ENCODE measurements at regions not wholly inside any gene's neighbourhood (a gene's known extent, or its start where the extent isn't known, plus 50 kb on each side); places are given as distances from the start of the nearest gene placed in this dataset.
"Not testable (repeated sequence)": the region's sequence is repeated elsewhere in the genome, so short reads cannot be mapped to it uniquely, and the experiment has no call there.

DNA sequence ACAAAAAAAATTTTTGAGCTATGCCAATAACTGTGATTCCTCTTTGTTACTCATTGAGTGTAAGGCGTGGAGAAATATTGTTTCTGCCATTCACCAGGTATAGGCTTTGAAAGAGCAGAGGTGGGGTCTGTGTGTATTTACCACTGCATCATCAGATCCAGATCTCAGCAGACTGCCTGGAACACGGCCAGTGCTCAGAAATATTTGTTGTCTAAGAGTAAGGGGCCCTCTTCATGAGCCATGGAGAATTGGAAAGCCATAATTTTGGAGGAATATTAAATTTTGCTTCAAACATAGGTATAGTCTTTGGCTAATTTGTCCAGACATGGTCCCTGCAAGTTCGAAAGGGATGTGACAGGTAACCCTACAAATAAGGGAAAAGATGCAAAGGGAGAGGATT lies 231.3 kb upstream of the IRF2BP2 start:
- H3K9me3 ChIP-seq, result no peaks in the 10 kb centered on the region; the same call in 1 of the 2 replicates
- H3K36me3 ChIP-seq, result no peaks in the 10 kb centered on the region
- no peaks in the 10 kb centered on the region for H3K27me3 ChIP-seq
- DNase-seq, result no peak
- H3K4me3 ChIP-seq, result no peak overlapping the region

DNA sequence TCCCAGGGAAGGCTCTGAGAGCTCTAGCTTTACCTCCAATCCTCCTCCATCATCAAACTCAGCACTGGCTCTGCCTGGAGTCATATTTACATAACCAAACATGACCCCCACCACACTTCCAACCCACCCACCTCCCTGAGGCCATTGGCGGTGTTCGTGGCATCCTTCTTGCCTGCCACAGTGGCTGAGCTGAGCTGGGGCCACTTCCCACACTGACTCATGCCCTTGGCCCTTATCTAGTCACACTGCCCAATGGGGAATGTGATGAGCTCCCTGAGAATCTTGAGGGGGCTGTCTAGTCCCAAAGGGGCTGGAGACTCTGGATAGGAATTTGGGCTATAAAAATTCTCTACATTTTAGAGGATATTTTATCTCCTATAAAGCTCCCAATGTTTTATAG lies 230.9 kb upstream of the IRF2BP2 start:
- Histone ChIP-seq H3K36me3 (no peaks in the 10 kb centered on the region), H3K9me3 (no peaks in the 10 kb centered on the region; the same call in 1 of the 2 replicates), H3K27me3 (no peaks in the 10 kb centered on the region), H3K4me3 (no peak overlapping the region)
- peak; percentile 55 for DNase-seq

DNA sequence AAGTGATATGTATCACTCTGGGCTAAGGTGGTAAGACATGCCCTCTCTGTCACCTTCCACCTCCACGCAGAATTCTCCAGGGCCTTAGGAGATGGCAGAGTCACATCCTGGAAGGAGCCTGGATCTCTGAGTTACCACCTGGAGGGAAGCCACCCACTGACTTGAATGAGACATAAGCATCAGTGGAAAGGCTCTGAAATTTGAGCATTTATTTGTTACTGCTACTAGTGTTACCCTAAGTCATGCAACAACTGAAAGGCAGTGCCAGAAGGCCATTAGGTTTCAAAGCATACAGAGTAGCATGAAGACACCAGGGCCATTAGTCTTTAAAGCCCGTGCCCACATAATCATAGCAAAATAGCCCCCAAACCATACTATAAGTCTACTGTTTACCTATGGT lies 230.3 kb upstream of the IRF2BP2 start:
- Histone ChIP-seq H3K4me3 (no peak overlapping the region), H3K36me3 (no peaks in the 10 kb centered on the region), H3K9me3 (no peaks in the 10 kb centered on the region), H3K27me3 (no peaks in the 10 kb centered on the region)
- no peak for DNase-seq

DNA sequence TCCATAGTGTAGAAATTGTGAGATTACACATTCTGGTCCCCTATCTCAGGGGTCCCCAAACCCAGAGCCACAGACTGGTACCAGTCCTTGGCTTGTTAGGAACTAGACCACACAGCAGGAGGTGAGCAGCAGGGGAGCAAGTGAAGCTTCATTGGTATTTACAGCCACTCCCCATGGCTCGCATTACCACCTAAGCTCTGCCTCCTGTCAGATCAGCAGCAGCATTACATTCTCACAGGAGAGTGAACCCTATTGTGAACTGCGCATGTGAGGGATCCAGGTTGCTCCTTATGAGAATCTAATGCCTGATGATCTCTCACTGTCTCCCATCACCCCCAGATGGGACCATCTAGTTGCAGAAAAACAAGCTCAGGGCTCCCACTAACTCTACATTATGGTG lies 229.7 kb upstream of the IRF2BP2 start:
- DNase-seq, result peak; percentile 51
- Histone ChIP-seq H3K9me3 (0 out of 2 replicates have a peak, but pooled peaks cover 3% of the 10 kb centered on the region), H3K27me3 (no peaks in the 10 kb centered on the region), H3K4me3 (no peak overlapping the region), H3K36me3 (no peaks in the 10 kb centered on the region)

DNA sequence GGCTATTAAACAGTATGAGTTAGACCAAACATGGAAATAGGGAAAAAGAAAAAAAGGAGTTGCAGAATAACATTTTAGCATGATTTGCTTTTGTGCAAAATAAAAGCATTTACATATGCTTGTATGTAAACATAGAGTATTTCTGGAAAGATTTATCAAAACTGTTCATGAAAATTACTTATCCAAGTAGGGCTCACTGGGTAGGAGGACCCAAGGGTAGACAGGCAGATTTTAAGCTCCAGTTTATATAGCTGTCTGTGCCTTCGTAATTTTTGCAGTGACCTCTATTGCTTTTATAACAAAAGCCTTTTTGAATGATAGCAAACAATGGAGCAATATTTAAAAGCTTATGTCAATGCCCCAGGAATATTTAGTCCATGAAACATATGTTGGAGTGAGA lies 228.8 kb upstream of the IRF2BP2 start:
- Histone ChIP-seq H3K36me3 (no peaks in the 10 kb centered on the region), H3K27me3 (no peaks in the 10 kb centered on the region), H3K9me3 (0 out of 2 replicates have a peak, but pooled peaks cover 3% of the 10 kb centered on the region), H3K4me3 (no peak overlapping the region)
- DNase-seq, result no peak

DNA sequence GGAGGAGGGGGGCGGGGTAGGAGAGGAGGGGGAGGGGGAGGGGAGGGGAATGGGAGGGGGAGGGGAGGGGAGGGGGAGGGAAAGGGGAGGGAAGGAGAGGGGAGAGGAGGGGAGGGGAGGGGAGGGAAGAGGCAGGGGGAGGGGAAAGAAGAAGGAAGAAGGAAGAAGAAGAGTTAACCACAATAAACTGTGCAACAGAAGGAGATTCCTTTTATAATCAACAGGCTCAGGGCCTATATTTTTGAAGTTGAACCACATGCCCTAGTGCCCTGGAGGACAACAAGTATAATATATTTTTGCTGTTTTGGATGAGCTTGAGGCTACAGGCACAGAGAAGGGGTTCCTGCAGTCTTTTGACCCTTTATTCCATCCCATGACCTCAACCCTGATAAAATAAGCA lies 228.2 kb upstream of the IRF2BP2 start:
- Histone ChIP-seq H3K9me3 (0 out of 2 replicates have a peak, but pooled peaks cover 3% of the 10 kb centered on the region), H3K27me3 (no peaks in the 10 kb centered on the region), H3K4me3 (no peak overlapping the region), H3K36me3 (no peaks in the 10 kb centered on the region)
- no peak for DNase-seq

DNA sequence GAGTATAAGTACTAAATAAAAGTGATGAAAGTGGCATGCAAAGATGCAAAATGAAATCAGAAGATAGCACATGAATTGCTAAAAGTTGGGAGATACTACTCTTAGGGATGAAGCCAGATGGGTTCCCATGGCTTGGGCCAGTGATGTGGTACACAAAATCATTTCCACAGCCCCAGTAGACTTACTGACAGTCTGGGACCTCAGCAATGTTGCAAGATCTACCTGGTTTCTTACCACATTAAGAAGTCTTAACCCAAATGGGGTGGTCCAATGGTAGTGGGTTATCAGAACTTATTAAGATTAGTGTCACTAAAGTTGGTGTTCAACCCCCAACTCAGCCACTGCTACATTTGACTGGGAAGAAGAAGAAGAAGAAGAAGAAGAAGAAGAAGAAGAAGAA lies 227.7 kb upstream of the IRF2BP2 start:
- no peak for DNase-seq

DNA sequence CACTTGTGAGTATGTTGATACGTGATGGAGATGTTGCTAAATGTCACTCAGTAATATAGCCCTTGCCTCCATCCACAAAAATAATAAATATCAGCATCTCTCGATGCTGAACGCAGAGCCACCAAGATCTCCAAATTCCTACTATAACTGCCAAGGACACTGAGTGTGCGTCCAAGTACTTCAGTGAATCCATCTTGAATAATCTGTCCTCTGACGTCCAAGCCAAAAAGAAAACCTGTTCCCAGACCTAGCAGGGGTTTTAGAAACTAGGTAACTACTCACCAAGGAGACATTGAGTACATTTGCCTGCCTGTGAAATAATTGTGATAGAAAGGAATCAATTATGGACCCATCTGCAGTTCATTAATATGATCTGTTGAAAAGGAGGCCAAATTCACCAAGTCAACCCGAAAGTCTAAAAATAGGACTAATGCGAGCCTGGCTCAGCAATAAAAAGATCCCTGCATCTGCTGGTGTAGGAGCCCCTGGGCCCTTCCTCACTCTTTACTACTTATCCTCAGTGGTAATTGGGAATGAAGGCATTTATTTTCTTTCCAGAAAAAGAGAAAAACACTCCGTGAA lies 226.9 kb upstream of the IRF2BP2 start:
- H3K27me3 ChIP-seq, result no peaks in the 10 kb centered on the region
- no peak overlapping the region for H3K4me3 ChIP-seq
- 0 out of 2 replicates have a peak, but pooled peaks cover 3% of the 10 kb centered on the region for H3K9me3 ChIP-seq
- no peaks in the 10 kb centered on the region for H3K36me3 ChIP-seq
- DNase-seq, result no peak

More for the DNA sequence above, 227.7 kb upstream of the IRF2BP2 start:
- H3K36me3 ChIP-seq, result no peaks in the 10 kb centered on the region
- H3K9me3 ChIP-seq, result 0 out of 2 replicates have a peak, but pooled peaks cover 3% of the 10 kb centered on the region
- no peaks in the 10 kb centered on the region for H3K27me3 ChIP-seq
- H3K4me3 ChIP-seq, result no peak overlapping the region

DNA sequence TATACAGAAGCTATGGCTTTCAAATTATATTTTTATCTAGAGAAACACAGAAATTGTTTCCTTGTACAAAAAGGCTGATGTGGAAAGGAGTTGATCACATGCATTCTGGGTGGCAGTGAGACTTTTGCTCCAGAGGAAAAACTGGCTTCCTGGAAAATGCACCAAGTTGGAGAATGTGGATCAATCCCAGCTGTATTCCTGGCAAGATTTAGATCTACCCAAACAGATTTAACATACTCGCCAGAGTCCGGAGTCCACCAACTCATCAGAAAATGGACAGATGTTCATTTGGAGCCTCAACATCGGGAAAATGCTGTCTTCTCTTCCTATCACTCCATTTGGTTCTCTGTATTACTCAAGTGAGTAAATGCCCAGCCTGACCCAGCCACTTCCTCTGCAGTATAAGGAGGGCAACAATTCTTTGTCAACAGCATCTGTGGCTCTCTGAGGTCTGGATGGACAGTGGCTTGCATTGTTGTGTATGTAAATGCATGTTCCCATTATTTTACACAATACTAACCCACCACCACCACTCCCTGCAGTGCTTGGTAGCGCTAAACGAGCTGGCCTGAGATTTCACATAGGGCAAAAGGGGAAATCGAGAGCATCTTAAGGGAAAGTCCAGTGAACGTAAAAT lies 226.2 kb upstream of the IRF2BP2 start:
- 0 out of 2 replicates have a peak, but pooled peaks cover 3% of the 10 kb centered on the region for H3K9me3 ChIP-seq
- no peak for DNase-seq
- H3K36me3 ChIP-seq, result no peaks in the 10 kb centered on the region
- no peaks in the 10 kb centered on the region for H3K27me3 ChIP-seq
- no peak overlapping the region for H3K4me3 ChIP-seq

DNA sequence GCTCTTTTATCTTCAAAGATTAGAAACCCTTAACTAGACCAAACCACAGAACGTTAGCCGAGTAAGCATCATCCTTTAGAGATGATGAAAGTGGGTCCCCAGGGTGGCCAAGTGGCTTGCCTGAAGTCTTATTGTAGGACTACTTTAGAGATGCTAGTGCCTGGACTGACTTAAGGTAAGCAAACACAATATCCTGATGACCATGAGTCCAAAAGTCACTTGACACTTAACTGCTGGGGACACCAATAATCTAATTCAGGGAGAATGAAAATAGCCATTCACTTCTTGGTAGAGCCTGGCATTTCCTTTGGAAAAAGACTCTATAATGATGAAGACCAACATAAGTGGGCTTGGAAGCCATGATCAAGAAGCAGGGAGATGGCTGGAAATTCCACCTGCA lies 225.3 kb upstream of the IRF2BP2 start:
- no peaks in the 10 kb centered on the region for H3K27me3 ChIP-seq
- H3K4me3 ChIP-seq, result no peak overlapping the region
- H3K36me3 ChIP-seq, result no peaks in the 10 kb centered on the region
- H3K9me3 ChIP-seq, result 0 out of 2 replicates have a peak, but pooled peaks cover 3% of the 10 kb centered on the region
- DNase-seq, result no peak

DNA sequence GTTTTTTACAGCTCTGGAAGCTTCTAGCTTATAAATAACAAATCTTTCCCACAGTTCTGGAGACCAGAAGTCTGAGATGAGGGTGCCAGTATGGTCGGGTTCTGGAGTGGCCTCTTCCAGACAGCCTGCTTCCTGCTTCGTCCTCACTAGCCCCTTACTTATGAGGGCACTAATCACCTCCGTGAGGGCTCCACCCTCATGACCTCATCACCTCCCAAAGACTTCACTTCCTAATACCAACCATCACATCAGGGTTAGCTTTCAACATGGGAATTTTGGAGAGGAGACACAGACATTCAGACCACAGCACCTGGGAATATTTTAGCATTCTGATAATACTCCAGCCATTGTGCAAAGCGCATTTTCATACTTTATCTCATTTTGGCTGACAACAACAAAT lies 223.7 kb upstream of the IRF2BP2 start:
- Histone ChIP-seq H3K36me3 (no peaks in the 10 kb centered on the region), H3K27me3 (no peaks in the 10 kb centered on the region), H3K9me3 (0 out of 2 replicates have a peak, but pooled peaks cover 3% of the 10 kb centered on the region), H3K4me3 (no peak overlapping the region)
- DNase-seq, result no peak

DNA sequence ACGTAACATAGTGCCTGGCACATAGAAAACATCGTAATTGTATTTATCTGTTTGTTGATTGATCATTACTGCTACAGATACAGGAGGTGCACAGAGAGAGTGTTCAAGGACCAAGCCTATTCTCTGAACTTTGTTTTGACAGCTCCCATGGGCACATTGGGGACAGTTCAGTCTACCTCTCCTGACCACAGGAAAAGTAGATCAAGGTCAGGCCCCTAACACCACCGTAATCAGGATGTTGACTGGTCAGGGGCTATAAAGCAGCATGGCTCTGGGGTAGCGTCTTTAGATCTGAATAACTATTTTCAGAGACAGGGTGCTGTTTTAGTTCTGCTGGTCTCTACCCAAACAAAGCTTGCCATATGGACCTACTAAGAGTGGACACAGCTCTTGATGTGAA lies 223.1 kb upstream of the IRF2BP2 start:
- no peaks in the 10 kb centered on the region for H3K36me3 ChIP-seq
- H3K9me3 ChIP-seq, result 0 out of 2 replicates have a peak, but pooled peaks cover 3% of the 10 kb centered on the region
- no peak for DNase-seq
- H3K27me3 ChIP-seq, result no peaks in the 10 kb centered on the region
- no peak overlapping the region for H3K4me3 ChIP-seq

DNA sequence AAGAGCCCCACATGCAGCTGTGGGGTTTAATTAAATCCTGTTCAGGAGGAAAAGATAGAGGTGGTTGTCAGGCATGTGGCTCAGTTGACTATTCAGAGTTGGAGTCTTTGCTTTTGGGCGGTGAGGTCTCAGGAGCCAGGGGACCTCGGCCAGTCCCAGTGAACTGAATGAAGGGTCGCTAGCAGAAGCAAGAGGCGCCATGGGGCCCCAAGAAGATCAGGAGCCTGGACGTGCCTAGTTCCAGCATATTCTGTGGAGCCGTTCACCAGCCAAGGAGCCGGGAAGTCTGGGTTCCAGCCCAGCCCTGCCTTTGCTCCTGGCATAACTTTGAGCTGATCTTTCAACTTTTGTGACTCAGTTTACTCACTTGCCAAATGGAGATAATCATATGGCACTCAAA lies 217.7 kb upstream of the IRF2BP2 start:
- H3K9me3 ChIP-seq, result no peaks in the 10 kb centered on the region
- H3K36me3 ChIP-seq, result no peaks in the 10 kb centered on the region
- H3K4me3 ChIP-seq, result no peak overlapping the region
- H3K27me3 ChIP-seq, result no peaks in the 10 kb centered on the region
- peak; percentile 53 for DNase-seq

DNA sequence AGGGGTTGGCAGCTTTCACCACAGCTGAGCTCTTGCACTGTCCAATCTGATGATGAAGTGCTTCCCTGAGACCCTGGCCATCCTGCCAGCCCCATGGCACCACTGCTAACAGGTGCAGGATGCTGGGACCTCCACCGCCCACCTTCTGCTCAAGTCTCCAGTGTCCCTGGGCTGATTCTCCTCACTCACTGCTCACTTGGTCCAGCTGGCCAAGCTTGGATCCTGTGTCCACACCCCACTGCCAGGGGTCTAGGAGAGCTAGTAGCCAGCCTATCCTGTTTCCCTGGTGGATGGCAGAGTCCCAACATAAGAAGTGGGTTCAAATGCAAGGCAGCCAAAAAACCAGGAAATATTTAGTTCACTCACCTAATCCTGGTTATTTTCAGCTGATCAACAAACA lies 217.2 kb upstream of the IRF2BP2 start:
- peak; percentile 77 for DNase-seq
- no peaks in the 10 kb centered on the region for H3K36me3 ChIP-seq
- H3K4me3 ChIP-seq, result no peak overlapping the region
- no peaks in the 10 kb centered on the region for H3K9me3 ChIP-seq
- no peaks in the 10 kb centered on the region for H3K27me3 ChIP-seq

DNA sequence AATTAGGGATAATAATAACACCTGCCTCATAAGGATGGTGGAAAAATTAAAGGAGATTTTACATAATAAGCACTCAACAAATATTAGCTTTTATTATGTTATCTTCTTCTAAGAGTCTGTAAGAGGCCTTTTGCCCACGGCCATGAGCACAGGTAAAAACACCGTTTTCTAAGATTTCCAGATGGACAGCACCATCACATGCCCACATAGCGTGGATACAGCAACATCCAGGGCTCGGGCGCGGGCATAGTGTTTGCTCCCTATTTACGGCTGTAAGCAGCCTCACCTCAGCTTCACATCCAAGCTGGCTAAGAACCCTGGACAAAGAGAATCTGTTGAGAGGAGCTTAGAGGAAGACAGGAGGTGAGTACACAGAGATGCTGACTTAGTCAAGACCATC lies 216.4 kb upstream of the IRF2BP2 start:
- no peak for DNase-seq
- Histone ChIP-seq H3K36me3 (no peaks in the 10 kb centered on the region), H3K4me3 (no peak overlapping the region), H3K27me3 (no peaks in the 10 kb centered on the region), H3K9me3 (no peaks in the 10 kb centered on the region)

DNA sequence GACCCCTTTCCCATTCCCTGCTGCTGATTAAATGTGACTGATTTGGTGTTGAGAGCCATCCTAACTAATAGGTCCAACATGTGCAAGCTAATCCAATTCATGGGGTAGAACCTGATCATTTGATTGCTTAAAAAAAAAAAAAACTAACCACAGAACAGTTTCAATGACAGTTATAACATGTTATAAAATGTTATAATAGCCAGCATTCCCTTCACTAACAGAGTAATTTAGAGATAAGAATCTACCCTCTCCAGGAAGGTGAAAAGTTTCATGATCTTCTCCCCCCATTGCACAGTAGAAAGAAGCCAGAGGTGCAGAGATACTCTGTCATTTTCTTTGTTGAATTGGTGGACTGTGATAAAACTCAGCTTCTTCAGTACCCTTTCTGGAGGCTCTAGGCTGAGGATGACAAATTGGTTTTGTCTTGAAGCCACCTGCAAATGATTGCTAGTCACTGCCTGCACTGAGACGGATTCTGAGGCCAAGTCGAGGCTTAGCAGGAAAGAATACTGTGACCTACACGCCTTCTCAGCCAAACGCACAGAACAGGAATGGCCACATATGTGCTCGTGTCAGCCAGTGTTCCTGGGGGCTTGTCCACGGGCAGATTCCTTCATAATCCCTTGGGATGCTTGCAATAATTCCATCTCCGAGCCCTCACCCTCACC lies 215.7 kb upstream of the IRF2BP2 start:
- no peak for DNase-seq
- no peaks in the 10 kb centered on the region for H3K9me3 ChIP-seq
- H3K36me3 ChIP-seq, result no peaks in the 10 kb centered on the region
- H3K27me3 ChIP-seq, result no peaks in the 10 kb centered on the region
- H3K4me3 ChIP-seq, result no peak overlapping the region

DNA sequence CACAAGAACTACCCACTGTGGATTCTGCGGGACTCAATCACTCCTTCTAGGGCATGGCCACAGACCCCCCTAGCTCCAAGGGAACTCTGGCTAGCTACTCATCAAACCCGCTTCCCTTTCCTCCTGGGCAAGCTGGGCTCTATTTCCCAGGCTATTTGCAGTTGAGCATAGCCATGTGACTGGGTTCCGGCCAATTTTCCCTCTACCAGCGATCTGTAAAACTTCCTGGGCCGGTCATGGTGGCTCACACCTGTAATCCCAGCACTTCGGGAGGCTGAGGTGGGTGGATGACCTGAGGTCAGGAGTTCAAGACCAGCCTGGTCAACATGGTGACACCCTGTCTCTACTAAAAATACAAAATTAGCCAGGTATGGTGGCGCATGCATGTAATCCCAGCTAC lies 214.9 kb upstream of the IRF2BP2 start:
- not testable (repeated sequence) for H3K36me3 ChIP-seq, H3K9me3 ChIP-seq, DNase-seq, H3K4me3 ChIP-seq, H3K27me3 ChIP-seq

Data from MG63 (cell line).